ENCODE measurements at regions not wholly inside any gene's neighbourhood (a gene's known extent, or its start where the extent isn't known, plus 50 kb on each side); places are given as distances from the start of the nearest gene placed in this dataset.

- no peak for DNase-seq (ENCODE audit: low read depth)
- TF ChIP-seq CTCF (IDR thresholded peaks at IDR 0.05; ENCODE audit: insufficient read depth, low read depth, low read length, missing control alignments): no peak
Observed at GRCh38 chr7:18278316-18278715, 217.2 kb upstream of the HDAC9 start.

GRCh38 chr7:18283045-18283444, 212.5 kb upstream of the HDAC9 start:
- H3K4me3 ChIP-seq (ENCODE audit: low read depth, low read length): no peak overlapping the region
- DNase-seq (ENCODE audit: low read depth): no peak
- no peak for TF ChIP-seq CTCF (IDR thresholded peaks at IDR 0.05; ENCODE audit: insufficient read depth, low read depth, low read length, missing control alignments)

More at GRCh38 chr7:18278316-18278715, 217.2 kb upstream of the HDAC9 start:
- no peak overlapping the region for H3K4me3 ChIP-seq (ENCODE audit: low read depth, low read length)

GRCh38 chr7:18287482-18287881, 208.1 kb upstream of the HDAC9 start:
- DNase-seq (ENCODE audit: low read depth): no peak
- no peak for TF ChIP-seq CTCF (IDR thresholded peaks at IDR 0.05; ENCODE audit: insufficient read depth, low read depth, low read length, missing control alignments)
- H3K4me3 ChIP-seq (ENCODE audit: low read depth, low read length): no peak overlapping the region

GRCh38 chr7:18288322-18289037, 207.1 kb upstream of the HDAC9 start:
- no peak for DNase-seq (ENCODE audit: low read depth)
- H3K4me3 ChIP-seq (ENCODE audit: low read depth, low read length): no peak overlapping the region
- TF ChIP-seq CTCF (IDR thresholded peaks at IDR 0.05; ENCODE audit: insufficient read depth, low read depth, low read length, missing control alignments): no peak

GRCh38 chr7:18289788-18290187, 205.8 kb upstream of the HDAC9 start:
- no peak for DNase-seq (ENCODE audit: low read depth)
- H3K4me3 ChIP-seq (ENCODE audit: low read depth, low read length): no peak overlapping the region
- TF ChIP-seq CTCF (IDR thresholded peaks at IDR 0.05; ENCODE audit: insufficient read depth, low read depth, low read length, missing control alignments): no peak

GRCh38 chr7:18290223-18290622, 205.3 kb upstream of the HDAC9 start:
- DNase-seq (ENCODE audit: low read depth): no peak
- H3K4me3 ChIP-seq (ENCODE audit: low read depth, low read length): no peak overlapping the region
- TF ChIP-seq CTCF (IDR thresholded peaks at IDR 0.05; ENCODE audit: insufficient read depth, low read depth, low read length, missing control alignments): no peak

GRCh38 chr7:18290865-18291264, 204.7 kb upstream of the HDAC9 start:
- H3K4me3 ChIP-seq (ENCODE audit: low read depth, low read length): no peak overlapping the region
- DNase-seq (ENCODE audit: low read depth): no peak
- no peak for TF ChIP-seq CTCF (IDR thresholded peaks at IDR 0.05; ENCODE audit: insufficient read depth, low read depth, low read length, missing control alignments)
